H1 (cell line): ENCODE measurements at regions not wholly inside any gene's neighbourhood (a gene's known extent, or its start where the extent isn't known, plus 50 kb on each side); places are given as distances from the start of the nearest gene placed in this dataset.

Experiments used
- NANOG ChIP-seq: IDR thresholded peaks from 2 replicates; pipeline ENCODE4 v1.6.1; 2011; ENCODE audit warnings: low read length, low read depth, mild to moderate bottlenecking, inconsistent platforms; ENCODE audit not compliant: insufficient read depth, poor library complexity, severe bottlenecking

DNA sequence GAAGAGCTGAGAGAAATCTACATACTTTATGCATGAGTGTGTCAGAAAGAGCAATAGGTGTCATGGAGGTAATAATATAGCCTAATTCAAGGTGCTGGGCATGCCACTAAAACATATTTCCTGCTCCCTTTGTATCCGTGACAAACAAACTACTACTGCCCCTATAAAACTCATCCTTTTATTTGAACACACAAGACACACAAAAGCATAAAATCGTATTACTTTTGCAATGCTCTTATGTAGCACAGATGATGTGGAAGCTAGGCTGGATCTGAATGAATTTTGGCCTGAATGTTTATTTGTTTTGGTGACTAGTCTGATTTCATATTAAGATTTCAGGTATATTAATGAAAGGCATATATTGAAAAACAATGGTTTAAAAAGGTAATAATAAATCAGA, 239.3 kb upstream of the NEGR1 start (continued):
- no peak for TF ChIP-seq NANOG
